ENCODE measurements at regions not wholly inside any gene's neighbourhood (a gene's known extent, or its start where the extent isn't known, plus 50 kb on each side); places are given as distances from the start of the nearest gene placed in this dataset.
"Not testable (repeated sequence)": the region's sequence is repeated elsewhere in the genome, so short reads cannot be mapped to it uniquely, and the experiment has no call there.

GRCh38 chr10:94251098-94251497 lies 111.6 kb downstream of the NOC3L start:
- no peak overlapping the region for H3K27ac Mint-ChIP-seq (ENCODE audit: unreplicated experiment)
- peaks cover 34% of the 10 kb centered on the region for H3K36me3 Mint-ChIP-seq (ENCODE audit: low read depth)
- TF ChIP-seq CTCF (IDR thresholded peaks at IDR 0.05): no peak
- DNase-seq (ENCODE audit: low spot score): no peak
- no peaks in the 10 kb centered on the region for H3K9me3 Mint-ChIP-seq (ENCODE audit: low read depth)
- H3K4me1 Mint-ChIP-seq (ENCODE audit: low read depth): no peaks in the 10 kb centered on the region
- no peaks in the 10 kb centered on the region for H3K27me3 Mint-ChIP-seq (ENCODE audit: low read depth)
- H3K4me3 Mint-ChIP-seq (ENCODE audit: unreplicated experiment): no peak overlapping the region

- no peaks in the 10 kb centered on the region for H3K27me3 Mint-ChIP-seq (ENCODE audit: low read depth)
- TF ChIP-seq CTCF (IDR thresholded peaks at IDR 0.05): no peak
Observed at GRCh38 chr10:94251568-94251967, 111.2 kb downstream of the NOC3L start.

DNA sequence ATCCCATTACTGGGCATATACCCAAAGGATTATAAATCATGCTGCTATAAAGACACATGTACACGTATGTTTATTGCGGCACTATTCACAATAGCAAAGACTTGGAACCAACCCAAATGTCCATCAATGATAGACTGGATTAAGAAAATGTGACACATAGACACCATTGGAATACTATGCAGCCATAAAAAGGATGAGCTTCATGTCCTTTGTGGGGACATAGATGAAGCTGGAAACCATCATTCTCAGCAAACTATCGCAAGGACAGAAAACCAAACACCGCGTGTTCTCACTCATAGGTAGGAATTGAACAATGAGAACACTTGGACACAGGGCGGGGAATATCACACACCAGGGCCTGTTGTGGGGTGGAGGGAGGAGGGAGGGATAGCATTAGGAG lies 105.3 kb downstream of the NOC3L start:
- not testable (repeated sequence) for H3K4me3 Mint-ChIP-seq (ENCODE audit: unreplicated experiment)

More at GRCh38 chr10:94251568-94251967, 111.2 kb downstream of the NOC3L start:
- Mint-ChIP-seq H3K4me3 (ENCODE audit: unreplicated experiment) (no peak overlapping the region), H3K4me1 (ENCODE audit: low read depth) (no peaks in the 10 kb centered on the region), H3K27ac (ENCODE audit: unreplicated experiment) (no peak overlapping the region), H3K36me3 (ENCODE audit: low read depth) (peaks cover 34% of the 10 kb centered on the region), H3K9me3 (ENCODE audit: low read depth) (no peaks in the 10 kb centered on the region)
- no peak for DNase-seq (ENCODE audit: low spot score)

GRCh38 chr10:94260455-94260854 lies 102.3 kb downstream of the NOC3L start:
- DNase-seq (ENCODE audit: low spot score): no peak
- H3K27me3 Mint-ChIP-seq (ENCODE audit: low read depth): no peaks in the 10 kb centered on the region
- no peak overlapping the region for H3K4me3 Mint-ChIP-seq (ENCODE audit: unreplicated experiment)
- peaks cover 12% of the 10 kb centered on the region for H3K4me1 Mint-ChIP-seq (ENCODE audit: low read depth)
- H3K9me3 Mint-ChIP-seq (ENCODE audit: low read depth): no peaks in the 10 kb centered on the region
- TF ChIP-seq CTCF (IDR thresholded peaks at IDR 0.05): no peak
- H3K36me3 Mint-ChIP-seq (ENCODE audit: low read depth): peaks cover 12% of the 10 kb centered on the region
- H3K27ac Mint-ChIP-seq (ENCODE audit: unreplicated experiment): no peak overlapping the region

More for the DNA sequence above, 105.3 kb downstream of the NOC3L start:
- H3K4me1 Mint-ChIP-seq (ENCODE audit: low read depth); H3K27ac Mint-ChIP-seq (ENCODE audit: unreplicated experiment); H3K9me3 Mint-ChIP-seq (ENCODE audit: low read depth); DNase-seq (ENCODE audit: low spot score); H3K27me3 Mint-ChIP-seq (ENCODE audit: low read depth): not testable (repeated sequence)
- peaks cover 21% of the 10 kb centered on the region for H3K36me3 Mint-ChIP-seq (ENCODE audit: low read depth)

DNA sequence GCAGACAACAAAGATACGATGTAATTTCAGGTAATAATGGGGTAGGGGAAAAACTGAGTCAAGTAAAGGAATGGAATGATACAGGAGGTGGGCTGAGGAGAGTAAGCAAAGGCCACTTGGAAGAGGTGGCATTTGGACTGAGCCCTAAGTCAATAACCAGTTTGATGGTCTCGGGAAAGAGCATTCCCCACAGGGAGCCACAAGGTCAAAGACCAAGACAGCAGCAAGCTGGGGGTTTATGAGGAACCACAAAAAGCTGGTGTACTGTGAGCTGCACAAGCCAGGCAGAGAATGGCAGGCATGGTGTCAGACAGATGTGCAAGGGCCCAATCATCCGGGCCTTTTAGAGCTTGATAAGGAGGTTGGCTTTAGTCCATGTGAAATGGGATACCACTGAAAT lies 98.7 kb downstream of the NOC3L start:
- no peaks in the 10 kb centered on the region for H3K27me3 Mint-ChIP-seq (ENCODE audit: low read depth)
- H3K27ac Mint-ChIP-seq (ENCODE audit: unreplicated experiment): peak overlapping the region; percentile 45
- no peak for TF ChIP-seq CTCF (IDR thresholded peaks at IDR 0.05)
- H3K4me3 Mint-ChIP-seq (ENCODE audit: unreplicated experiment): no peak overlapping the region
- H3K4me1 Mint-ChIP-seq (ENCODE audit: low read depth): peaks cover 23% of the 10 kb centered on the region
- no peak for DNase-seq (ENCODE audit: low spot score)
- peaks cover 13% of the 10 kb centered on the region for H3K36me3 Mint-ChIP-seq (ENCODE audit: low read depth)
- H3K9me3 Mint-ChIP-seq (ENCODE audit: low read depth): no peaks in the 10 kb centered on the region

DNA sequence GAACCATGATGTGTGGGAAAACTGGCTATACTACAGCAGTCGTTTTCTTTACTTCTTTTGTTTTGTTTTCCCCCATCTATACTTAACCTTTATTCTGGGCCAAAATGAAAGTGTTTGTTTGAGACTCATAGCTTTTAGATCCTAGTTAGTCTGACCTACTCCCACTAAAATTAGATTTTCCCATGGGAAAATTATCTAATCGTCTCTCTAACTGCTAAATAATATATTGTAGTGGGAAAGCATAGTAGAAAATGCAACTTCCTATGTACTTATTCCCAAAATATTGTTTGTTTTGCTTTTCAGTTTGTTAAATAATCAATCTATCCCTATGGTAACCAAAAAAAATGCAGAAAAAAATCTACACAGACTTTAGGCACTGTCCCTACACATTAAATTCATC lies 96.6 kb downstream of the NOC3L start:
- Mint-ChIP-seq H3K4me3 (ENCODE audit: unreplicated experiment) (no peak overlapping the region), H3K4me1 (ENCODE audit: low read depth) (peaks cover 23% of the 10 kb centered on the region), H3K9me3 (ENCODE audit: low read depth) (no peaks in the 10 kb centered on the region), H3K27me3 (ENCODE audit: low read depth) (no peaks in the 10 kb centered on the region), H3K27ac (ENCODE audit: unreplicated experiment) (peak overlapping the region; percentile 0), H3K36me3 (ENCODE audit: low read depth) (peaks cover 14% of the 10 kb centered on the region)
- no peak for DNase-seq (ENCODE audit: low spot score)
- no peak for TF ChIP-seq CTCF (IDR thresholded peaks at IDR 0.05)
